Colonic mucosa (tissue), 4 donors: ENCODE measurements at regions not wholly inside any gene's neighbourhood (a gene's known extent, or its start where the extent isn't known, plus 50 kb on each side); places are given as distances from the start of the nearest gene placed in this dataset.

ENCODE experiments used
- DNase-seq: peaks from one replicate; pipeline ENCODE4 v3.0.0-alpha.2; 2020
- H3K27ac ChIP-seq: fragments of 200-600 bp; one replicate; pipeline ENCODE4 v1.8.0; 2021
- H3K27me3 ChIP-seq: fragments of 200-600 bp; one replicate; pipeline ENCODE4 v1.8.0; 2021
- H3K36me3 ChIP-seq: fragments of 200-600 bp; one replicate; pipeline ENCODE4 v1.8.0; 2021
- H3K4me1 ChIP-seq: fragments of 200-600 bp; one replicate; pipeline ENCODE4 v1.8.0; 2021; ENCODE audit warnings: mild to moderate bottlenecking
- H3K4me3 ChIP-seq: fragments of 200-600 bp; one replicate; pipeline ENCODE4 v1.8.0; 2021
- H3K9ac ChIP-seq, 2 donors: one replicate each; pipeline ENCODE4 v1.7.0; 2013; ENCODE audit warnings: control low read depth in 2 of 2, low read depth in 2 of 2, low read length in 2 of 2
- H3K9me3 ChIP-seq: fragments of 200-600 bp; one replicate; pipeline ENCODE4 v1.8.0; 2021
- CTCF ChIP-seq: fragments of 200-600 bp; IDR thresholded peaks from one replicate; pipeline ENCODE4 v1.8.0; 2022; ENCODE audit warnings: antibody characterized with exemption, mild to moderate bottlenecking
- intact Hi-C: fragments of 100-400 bp; cut with DNase I; formaldehyde crosslinking; loops from one replicate; pipeline ENCODE4 v1.14.1; 2022
- donor health status: healthy.
- donor health status: DM: no; HTN: no; CAD: no.
- donor health status: DM: no; HTN: no; CAD: no.

GRCh38 chr18:67590571-67591141 is 74.1 kb upstream of the DSEL start:
- no peaks in the 10 kb centered on the region for H3K27me3 ChIP-seq
- no peaks in the 10 kb centered on the region for H3K9me3 ChIP-seq
- no peak overlapping the region for H3K4me3 ChIP-seq
- no peaks in the 10 kb centered on the region for H3K4me1 ChIP-seq
- no peak overlapping the region for H3K27ac ChIP-seq
- intact Hi-C loops: no loop called here
- H3K9ac ChIP-seq: no peak overlapping the region
- TF ChIP-seq CTCF: no peak
- no peaks in the 10 kb centered on the region for H3K36me3 ChIP-seq
- no peak for DNase-seq

GRCh38 chr18:67589325-67589724 is 72.8 kb upstream of the DSEL start:
- Histone ChIP-seq H3K27me3 (no peaks in the 10 kb centered on the region), H3K4me1 (no peaks in the 10 kb centered on the region), H3K27ac (no peak overlapping the region), H3K9ac (no peak overlapping the region), H3K36me3 (no peaks in the 10 kb centered on the region), H3K9me3 (no peaks in the 10 kb centered on the region), H3K4me3 (no peak overlapping the region)
- TF ChIP-seq CTCF: no peak
- no peak for DNase-seq
- intact Hi-C loops: no loop called here

GRCh38 chr18:67586101-67586500 is 69.6 kb upstream of the DSEL start:
- Histone ChIP-seq H3K9ac (no peak overlapping the region), H3K27ac (no peak overlapping the region), H3K4me1 (no peaks in the 10 kb centered on the region), H3K36me3 (no peaks in the 10 kb centered on the region), H3K9me3 (no peaks in the 10 kb centered on the region), H3K27me3 (no peaks in the 10 kb centered on the region), H3K4me3 (no peak overlapping the region)
- no peak for TF ChIP-seq CTCF
- DNase-seq: no peak
- intact Hi-C loops: no loop called here

- no peak overlapping the region for H3K4me3 ChIP-seq
- no peak overlapping the region for H3K9ac ChIP-seq
- no peaks in the 10 kb centered on the region for H3K4me1 ChIP-seq
- no peak for DNase-seq
- no peaks in the 10 kb centered on the region for H3K27me3 ChIP-seq
- no peaks in the 10 kb centered on the region for H3K9me3 ChIP-seq
- intact Hi-C loops: no loop called here
- no peak for TF ChIP-seq CTCF
- H3K27ac ChIP-seq: no peak overlapping the region
- no peaks in the 10 kb centered on the region for H3K36me3 ChIP-seq
Observed at GRCh38 chr18:67583621-67584020, 67.1 kb upstream of the DSEL start.

GRCh38 chr18:67582488-67582887 is 66.0 kb upstream of the DSEL start:
- H3K27me3 ChIP-seq: no peaks in the 10 kb centered on the region
- H3K27ac ChIP-seq: no peak overlapping the region
- H3K36me3 ChIP-seq: no peaks in the 10 kb centered on the region
- no peak overlapping the region for H3K4me3 ChIP-seq
- TF ChIP-seq CTCF: no peak
- intact Hi-C loops: no loop called here
- H3K9me3 ChIP-seq: no peaks in the 10 kb centered on the region
- no peak for DNase-seq
- H3K4me1 ChIP-seq: no peaks in the 10 kb centered on the region
- no peak overlapping the region for H3K9ac ChIP-seq
